ENCODE measurements at regions not wholly inside any gene's neighbourhood (a gene's known extent, or its start where the extent isn't known, plus 50 kb on each side); places are given as distances from the start of the nearest gene placed in this dataset.

- Histone ChIP-seq H3K27me3 (no peaks in the 10 kb centered on the region), H3K27ac (no peak overlapping the region), H3K9me3 (peaks cover 0 to 2% (median 0%) of the 10 kb centered on the region in 4 donors), H3K36me3 (no peaks in the 10 kb centered on the region), H3K4me3 (no peak overlapping the region), H3K4me1 (no peaks in the 10 kb centered on the region)
- no peak for DNase-seq
- intact Hi-C loops (cut with DNase I): no loop called here
- TF ChIP-seq EP300 (IDR thresholded peaks at IDR 0.05): no peak
- TF ChIP-seq POLR2AphosphoS5 (IDR thresholded peaks at IDR 0.05): no peak
- TF ChIP-seq POLR2A (IDR thresholded peaks at IDR 0.05): no peak
- TF ChIP-seq CTCF (IDR thresholded peaks at IDR 0.05): no peak
- 64 to 76% methylated on average over 8 of the region's 8 CpGs for WGBS, 2 donors
Observed at GRCh38 chr13:83297586-83298290, 584.5 kb downstream of the SLITRK1 start.

GRCh38 chr13:83295686-83296085 lies 586.6 kb downstream of the SLITRK1 start:
- Histone ChIP-seq H3K4me3 (no peak overlapping the region), H3K27ac (no peak overlapping the region), H3K9me3 (peaks cover 0 to 2% (median 0%) of the 10 kb centered on the region in 4 donors), H3K4me1 (peaks cover 0 to under 1% (median 0%) of the 10 kb centered on the region in 4 donors), H3K36me3 (no peaks in the 10 kb centered on the region), H3K27me3 (no peaks in the 10 kb centered on the region)
- no peak for DNase-seq
- intact Hi-C loops (cut with DNase I): no loop called here
- TF ChIP-seq CTCF (IDR thresholded peaks at IDR 0.05): no peak
- no peak for TF ChIP-seq POLR2A (IDR thresholded peaks at IDR 0.05)
- no peak for TF ChIP-seq POLR2AphosphoS5 (IDR thresholded peaks at IDR 0.05)
- no peak for TF ChIP-seq EP300 (IDR thresholded peaks at IDR 0.05)

DNA sequence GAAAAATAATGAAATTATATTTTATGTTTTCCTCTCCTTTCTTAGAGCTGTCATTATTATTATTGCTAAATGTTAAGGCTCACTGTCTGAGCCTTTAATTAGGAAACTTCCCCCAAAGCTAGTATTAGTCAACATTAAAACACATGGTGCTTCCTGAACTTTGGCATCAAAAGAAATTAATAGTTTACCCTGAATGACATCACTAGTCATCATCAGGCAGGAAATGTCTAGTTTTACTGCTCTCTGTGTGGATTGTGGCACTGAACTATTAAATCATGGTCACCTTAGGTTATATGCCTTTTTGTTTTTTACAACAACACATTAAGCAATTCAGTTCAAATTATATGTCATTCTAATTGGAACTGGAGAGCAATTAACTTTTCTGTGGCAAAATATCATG lies 595.5 kb downstream of the SLITRK1 start:
- Histone ChIP-seq H3K27me3 (no peaks in the 10 kb centered on the region), H3K36me3 (no peaks in the 10 kb centered on the region), H3K9me3 (no peaks in the 10 kb centered on the region), H3K4me1 (peaks cover 0 to 9% (median 2%) of the 10 kb centered on the region in 4 donors), H3K4me3 (no peak overlapping the region), H3K27ac (no peak overlapping the region)
- DNase-seq: no peak
- intact Hi-C loops (cut with DNase I): no loop called here
- TF ChIP-seq EP300 (IDR thresholded peaks at IDR 0.05) (no peak), CTCF (IDR thresholded peaks at IDR 0.05) (no peak), POLR2AphosphoS5 (IDR thresholded peaks at IDR 0.05) (no peak), POLR2A (IDR thresholded peaks at IDR 0.05) (no peak)

DNA sequence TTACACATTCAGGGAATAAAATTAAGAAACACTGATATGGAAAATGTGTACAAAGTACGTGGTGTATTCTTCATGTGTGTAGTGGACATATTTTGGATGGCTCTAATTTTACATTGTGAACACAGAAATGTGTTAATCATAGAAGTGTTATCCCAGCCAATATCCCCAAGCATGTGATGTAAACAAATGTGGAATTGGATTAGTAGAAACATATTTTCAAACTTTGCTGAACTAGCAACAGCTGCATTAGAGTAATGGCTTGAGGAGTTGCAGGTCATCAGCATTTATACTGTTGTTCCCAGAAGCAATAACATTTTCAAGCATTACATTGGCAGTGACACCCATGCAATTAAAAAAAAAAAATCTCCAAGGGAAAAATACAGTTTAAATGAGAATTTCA lies 600.6 kb downstream of the SLITRK1 start:
- DNase-seq: no peak
- intact Hi-C loops (cut with DNase I): no loop called here
- no peak overlapping the region for H3K27ac ChIP-seq
- H3K27me3 ChIP-seq: no peaks in the 10 kb centered on the region
- H3K4me3 ChIP-seq: no peak overlapping the region
- H3K36me3 ChIP-seq: no peaks in the 10 kb centered on the region
- TF ChIP-seq EP300 (IDR thresholded peaks at IDR 0.05) (no peak), POLR2AphosphoS5 (IDR thresholded peaks at IDR 0.05) (no peak), CTCF (IDR thresholded peaks at IDR 0.05) (no peak), POLR2A (IDR thresholded peaks at IDR 0.05) (no peak)
- no peaks in the 10 kb centered on the region for H3K9me3 ChIP-seq
- H3K4me1 ChIP-seq: peaks cover 0 to 9% (median 0%) of the 10 kb centered on the region in 4 donors
- WGBS, 2 donors: 62 to 75% methylated on average over 1 of the region's 1 CpG

DNA sequence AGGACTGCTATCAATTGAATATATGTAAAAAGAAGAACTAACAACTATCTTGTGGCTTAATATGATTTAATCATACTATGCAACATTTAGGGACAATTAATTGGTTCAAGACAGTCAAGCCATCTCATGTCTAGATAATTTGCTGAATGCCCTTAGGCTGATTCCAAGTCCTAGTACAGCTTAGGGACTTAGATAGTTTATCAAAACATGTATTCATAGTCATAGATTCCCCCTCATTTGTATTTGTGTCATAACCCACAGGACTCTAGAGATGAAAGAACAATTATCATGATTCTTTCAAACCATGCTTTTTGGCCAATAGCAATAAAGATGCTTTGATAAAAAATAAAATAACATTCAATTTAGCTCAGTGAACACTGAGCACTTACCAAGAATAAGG lies 607.6 kb downstream of the SLITRK1 start:
- Histone ChIP-seq H3K4me1 (no peaks in the 10 kb centered on the region), H3K4me3 (no peak overlapping the region), H3K9me3 (no peaks in the 10 kb centered on the region), H3K27ac (no peak overlapping the region), H3K27me3 (no peaks in the 10 kb centered on the region), H3K36me3 (no peaks in the 10 kb centered on the region)
- DNase-seq: no peak
- TF ChIP-seq EP300 (IDR thresholded peaks at IDR 0.05) (no peak), CTCF (IDR thresholded peaks at IDR 0.05) (no peak), POLR2AphosphoS5 (IDR thresholded peaks at IDR 0.05) (no peak), POLR2A (IDR thresholded peaks at IDR 0.05) (no peak)
- intact Hi-C loops (cut with DNase I): no loop called here

All from sigmoid colon (tissue), 6 donors.